ENCODE measurements at regions not wholly inside any gene's neighbourhood (a gene's known extent, or its start where the extent isn't known, plus 50 kb on each side); places are given as distances from the start of the nearest gene placed in this dataset.

- TF ChIP-seq POLR2A (IDR thresholded peaks at IDR 0.05) (no peak), POLR2AphosphoS5 (IDR thresholded peaks at IDR 0.05) (no peak), EP300 (IDR thresholded peaks at IDR 0.05; ENCODE audit: low read depth) (no peak)
- TF ChIP-seq, protein P1, sequence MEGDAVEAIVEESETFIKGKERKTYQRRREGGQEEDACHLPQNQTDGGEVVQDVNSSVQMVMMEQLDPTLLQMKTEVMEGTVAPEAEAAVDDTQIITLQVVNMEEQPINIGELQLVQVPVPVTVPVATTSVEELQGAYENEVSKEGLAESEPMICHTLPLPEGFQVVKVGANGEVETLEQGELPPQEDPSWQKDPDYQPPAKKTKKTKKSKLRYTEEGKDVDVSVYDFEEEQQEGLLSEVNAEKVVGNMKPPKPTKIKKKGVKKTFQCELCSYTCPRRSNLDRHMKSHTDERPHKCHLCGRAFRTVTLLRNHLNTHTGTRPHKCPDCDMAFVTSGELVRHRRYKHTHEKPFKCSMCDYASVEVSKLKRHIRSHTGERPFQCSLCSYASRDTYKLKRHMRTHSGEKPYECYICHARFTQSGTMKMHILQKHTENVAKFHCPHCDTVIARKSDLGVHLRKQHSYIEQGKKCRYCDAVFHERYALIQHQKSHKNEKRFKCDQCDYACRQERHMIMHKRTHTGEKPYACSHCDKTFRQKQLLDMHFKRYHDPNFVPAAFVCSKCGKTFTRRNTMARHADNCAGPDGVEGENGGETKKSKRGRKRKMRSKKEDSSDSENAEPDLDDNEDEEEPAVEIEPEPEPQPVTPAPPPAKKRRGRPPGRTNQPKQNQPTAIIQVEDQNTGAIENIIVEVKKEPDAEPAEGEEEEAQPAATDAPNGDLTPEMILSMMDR (IDR thresholded peaks at IDR 0.05): no peak
These were observed 378.4 kb upstream of the CNTN3 start for GRCh38 chr3:74992898-74993297.
